OCI-LY7 (cell line): ENCODE measurements at regions not wholly inside any gene's neighbourhood (a gene's known extent, or its start where the extent isn't known, plus 50 kb on each side); places are given as distances from the start of the nearest gene placed in this dataset.
A peak's percentile ranks its signal among the peaks of the same experiment; 100 is the strongest.

Source experiments
- BruUV-seq: library from RNA; stranded (reverse); fragments of 400-500 nt; replicated peaks from 2 replicates; lab custom pipeline; 2021; lab: Mats Ljungman, UMichigan
- CTCF ChIA-PET: fragments of 300-600 bp; sonication (Branson Sonifier 250); formaldehyde crosslinking; loops from one replicate; lab custom pipeline; 2022; ENCODE audit warnings: antibody characterized with exemption; ENCODE audit not compliant: unreplicated experiment; lab: Charles Lee
- POLR2A ChIA-PET: fragments of 300-600 bp; sonication (Branson Sonifier 250); formaldehyde crosslinking; loops from one replicate; lab custom pipeline; 2022; ENCODE audit warnings: antibody characterized with exemption; lab: Charles Lee
- DNase-seq: peaks from one replicate; pipeline ENCODE4 v3.0.0-alpha.2; 2015; ENCODE audit warnings: low spot score
- H2AFZ ChIP-seq: fragments of 200-600 bp; sonication (generic), shearing (Covaris generic); 2 replicates; pipeline ENCODE4 v1.6.1; 2014; ENCODE audit warnings: mild to moderate bottlenecking, antibody characterized with exemption, low read length, moderate library complexity
- H3K27ac ChIP-seq: fragments of 200-600 bp; sonication (generic); 2 replicates; pipeline ENCODE4 v1.5.1; 2014; ENCODE audit warnings: mixed run types, low read depth, mild to moderate bottlenecking, moderate library complexity, low read length, inconsistent platforms; ENCODE audit not compliant: poor library complexity, severe bottlenecking
- H3K36me3 ChIP-seq: fragments of 200-600 bp; sonication (generic); 2 replicates; pipeline ENCODE4 v1.6.1; 2014; ENCODE audit warnings: mild to moderate bottlenecking, antibody characterized with exemption, low read length, moderate library complexity, mixed read lengths; ENCODE audit not compliant: insufficient read depth
- H3K4me1 ChIP-seq: fragments of 200-600 bp; sonication (generic); 2 replicates; pipeline ENCODE4 v1.5.1; 2014; ENCODE audit warnings: mild to moderate bottlenecking, low read length; ENCODE audit not compliant: insufficient read depth, poor library complexity, severe bottlenecking
- H3K4me2 ChIP-seq: fragments of 200-600 bp; sonication (generic); 2 replicates; pipeline ENCODE4 v1.6.1; 2014; ENCODE audit warnings: mild to moderate bottlenecking, low read length
- H3K4me3 ChIP-seq: fragments of 200-600 bp; sonication (generic); 2 replicates; pipeline ENCODE4 v1.5.1; 2014; ENCODE audit warnings: mild to moderate bottlenecking, low read depth, low read length; ENCODE audit not compliant: poor library complexity, severe bottlenecking
- H3K79me2 ChIP-seq: fragments of 200-600 bp; sonication (generic); 2 replicates; pipeline ENCODE4 v1.6.1; 2016; ENCODE audit warnings: low read depth, mild to moderate bottlenecking, low read length, moderate library complexity, mixed read lengths; ENCODE audit not compliant: insufficient read depth
- H3K9me2 ChIP-seq: fragments of 200-600 bp; sonication (generic); 2 replicates; pipeline ENCODE4 v1.6.1; 2016; ENCODE audit warnings: mild to moderate bottlenecking, low read length, mixed read lengths; ENCODE audit not compliant: insufficient read depth
- H3K9me3 ChIP-seq: fragments of 200-600 bp; sonication (generic); 2 replicates; pipeline ENCODE4 v1.6.1; 2014; ENCODE audit warnings: mild to moderate bottlenecking, mixed run types, low read length, mixed read lengths
- H4K20me1 ChIP-seq: fragments of 200-600 bp; sonication (generic); 2 replicates; pipeline ENCODE4 v1.6.1; 2014; ENCODE audit warnings: mild to moderate bottlenecking, antibody characterized with exemption, low read length, moderate library complexity, mixed read lengths; ENCODE audit not compliant: insufficient read depth
- EZH2phosphoT487 ChIP-seq: fragments of 200-600 bp; sonication (generic); IDR thresholded peaks from 2 replicates; pipeline ENCODE4 v1.6.1; 2018; ENCODE audit warnings: low read depth, borderline replicate concordance, mild to moderate bottlenecking, mixed run types, antibody characterized with exemption, low read length, moderate library complexity, mixed read lengths
- intact Hi-C: fragments of 100-400 bp; cut with micrococcal nuclease; formaldehyde crosslinking; loops from one replicate; pipeline ENCODE4 v1.10.0; 2022; ENCODE audit not compliant: unreplicated experiment
- TF ChIP-seq, protein P1 (sequence below): fragments of 200-600 bp; sonication (generic); conservative IDR thresholded peaks from 2 replicates; pipeline ENCODE4 v1.5.1; 2014; ENCODE audit warnings: mild to moderate bottlenecking, antibody characterized with exemption, low read length, moderate library complexity, mixed read lengths

DNA sequence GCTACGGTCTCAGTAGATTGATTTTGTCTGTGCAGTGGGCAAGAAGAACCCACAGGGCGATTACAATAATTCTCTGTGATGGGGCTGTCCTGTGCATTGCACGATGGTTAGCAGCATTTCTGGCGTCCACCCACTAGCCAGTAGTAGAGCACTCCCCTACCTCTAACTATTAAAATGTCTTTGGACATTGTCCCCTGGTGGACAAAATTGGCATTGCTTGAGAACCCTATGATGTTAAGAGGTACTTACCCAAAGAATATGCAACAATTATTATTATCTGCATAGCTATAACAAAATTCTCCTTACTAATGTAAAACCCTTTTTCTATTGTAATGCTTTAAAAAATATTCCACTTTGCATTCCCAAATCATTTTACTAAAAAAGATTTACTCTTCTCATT is 109.5 kb upstream of the VCX3A start:
- peak; percentile 1 for DNase-seq
- POLR2A ChIA-PET: no interaction called here
- Histone ChIP-seq H3K79me2 (no peaks in the 10 kb centered on the region), H3K9me3 (no peaks in the 10 kb centered on the region), H3K9me2 (no peaks in the 10 kb centered on the region), H3K4me1 (no peaks in the 10 kb centered on the region), H3K27ac (no peak overlapping the region), H3K4me2 (no peak overlapping the region), H3K36me3 (no peaks in the 10 kb centered on the region), H4K20me1 (no peaks in the 10 kb centered on the region), H3K4me3 (no peak overlapping the region), H2AFZ (no peak overlapping the region)
- intact Hi-C loops: no loop called here
- CTCF ChIA-PET: no interaction called here
- BruUV-seq: no TSS peak
- TF ChIP-seq, protein P1, sequence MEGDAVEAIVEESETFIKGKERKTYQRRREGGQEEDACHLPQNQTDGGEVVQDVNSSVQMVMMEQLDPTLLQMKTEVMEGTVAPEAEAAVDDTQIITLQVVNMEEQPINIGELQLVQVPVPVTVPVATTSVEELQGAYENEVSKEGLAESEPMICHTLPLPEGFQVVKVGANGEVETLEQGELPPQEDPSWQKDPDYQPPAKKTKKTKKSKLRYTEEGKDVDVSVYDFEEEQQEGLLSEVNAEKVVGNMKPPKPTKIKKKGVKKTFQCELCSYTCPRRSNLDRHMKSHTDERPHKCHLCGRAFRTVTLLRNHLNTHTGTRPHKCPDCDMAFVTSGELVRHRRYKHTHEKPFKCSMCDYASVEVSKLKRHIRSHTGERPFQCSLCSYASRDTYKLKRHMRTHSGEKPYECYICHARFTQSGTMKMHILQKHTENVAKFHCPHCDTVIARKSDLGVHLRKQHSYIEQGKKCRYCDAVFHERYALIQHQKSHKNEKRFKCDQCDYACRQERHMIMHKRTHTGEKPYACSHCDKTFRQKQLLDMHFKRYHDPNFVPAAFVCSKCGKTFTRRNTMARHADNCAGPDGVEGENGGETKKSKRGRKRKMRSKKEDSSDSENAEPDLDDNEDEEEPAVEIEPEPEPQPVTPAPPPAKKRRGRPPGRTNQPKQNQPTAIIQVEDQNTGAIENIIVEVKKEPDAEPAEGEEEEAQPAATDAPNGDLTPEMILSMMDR: peak; percentile 59
- no peak for TF ChIP-seq EZH2phosphoT487

DNA sequence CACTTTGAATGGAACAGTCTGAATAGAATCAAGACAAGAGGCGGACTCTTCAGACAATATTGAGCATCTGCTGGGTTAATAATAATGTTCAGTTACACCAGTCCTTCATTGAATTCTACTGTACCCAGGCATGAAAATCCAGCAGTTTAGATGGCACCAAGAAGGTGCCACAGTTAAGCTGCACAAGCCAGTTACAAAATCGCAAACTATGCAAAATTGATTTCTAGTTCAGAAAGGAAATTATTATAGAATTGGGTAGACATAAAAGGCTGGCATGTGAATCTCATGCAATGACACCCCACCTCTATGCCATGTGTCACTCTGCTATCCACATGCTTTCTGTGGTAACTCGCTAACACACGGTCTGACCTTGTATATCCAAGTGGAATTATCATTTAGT is 105.8 kb upstream of the VCX3A start:
- H3K27ac ChIP-seq: no peak overlapping the region
- H3K79me2 ChIP-seq: no peaks in the 10 kb centered on the region
- H3K4me3 ChIP-seq: no peak overlapping the region
- H3K9me2 ChIP-seq: no peaks in the 10 kb centered on the region
- TF ChIP-seq, protein P1: no peak
- no peak for TF ChIP-seq EZH2phosphoT487
- H2AFZ ChIP-seq: no peak overlapping the region
- H3K9me3 ChIP-seq: no peaks in the 10 kb centered on the region
- ChIA-PET CTCF (no interaction called here), POLR2A (no interaction called here)
- no peaks in the 10 kb centered on the region for H3K36me3 ChIP-seq
- no peak for DNase-seq
- no TSS peak for BruUV-seq
- H3K4me1 ChIP-seq: no peaks in the 10 kb centered on the region
- intact Hi-C loops: no loop called here
- no peak overlapping the region for H3K4me2 ChIP-seq
- H4K20me1 ChIP-seq: no peaks in the 10 kb centered on the region

DNA sequence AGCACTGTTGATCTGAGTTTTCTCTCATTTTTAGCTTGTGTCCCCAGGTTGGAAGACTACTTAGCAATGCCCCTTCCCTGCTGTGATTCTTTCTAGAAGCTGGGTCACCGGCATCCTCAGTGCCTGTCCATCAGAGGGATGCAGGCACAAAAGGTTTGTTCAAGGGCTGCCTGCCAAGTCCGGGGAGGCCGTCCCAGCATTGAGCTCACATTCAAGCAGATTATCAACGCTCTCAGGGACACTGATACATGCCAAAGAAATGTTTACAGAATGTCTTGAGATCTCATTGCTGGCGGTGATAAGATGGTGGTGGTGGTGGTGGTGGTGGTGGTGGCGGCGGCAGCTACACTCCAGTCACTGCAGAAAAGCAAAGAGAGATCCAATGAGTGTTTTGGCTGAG is 79.6 kb upstream of the VCX3A start:
- Histone ChIP-seq H3K27ac (no peak overlapping the region), H3K4me3 (no peak overlapping the region), H3K79me2 (no peaks in the 10 kb centered on the region), H2AFZ (no peak overlapping the region), H3K9me2 (no peaks in the 10 kb centered on the region), H3K4me2 (no peak overlapping the region), H4K20me1 (no peaks in the 10 kb centered on the region), H3K9me3 (no peaks in the 10 kb centered on the region), H3K4me1 (no peaks in the 10 kb centered on the region), H3K36me3 (no peaks in the 10 kb centered on the region)
- intact Hi-C loops: no loop called here
- DNase-seq: no peak
- POLR2A ChIA-PET: interaction anchor here (0.7 kb wide), 1 partner anchor 1185 kb away, joined by 3 read pairs; no protein-coding TSS in a partner anchor
- TF ChIP-seq, protein P1: no peak
- no peak for TF ChIP-seq EZH2phosphoT487
- CTCF ChIA-PET: no interaction called here
- BruUV-seq: no TSS peak
